ENCODE measurements at regions not wholly inside any gene's neighbourhood (a gene's known extent, or its start where the extent isn't known, plus 50 kb on each side); places are given as distances from the start of the nearest gene placed in this dataset.

DNA sequence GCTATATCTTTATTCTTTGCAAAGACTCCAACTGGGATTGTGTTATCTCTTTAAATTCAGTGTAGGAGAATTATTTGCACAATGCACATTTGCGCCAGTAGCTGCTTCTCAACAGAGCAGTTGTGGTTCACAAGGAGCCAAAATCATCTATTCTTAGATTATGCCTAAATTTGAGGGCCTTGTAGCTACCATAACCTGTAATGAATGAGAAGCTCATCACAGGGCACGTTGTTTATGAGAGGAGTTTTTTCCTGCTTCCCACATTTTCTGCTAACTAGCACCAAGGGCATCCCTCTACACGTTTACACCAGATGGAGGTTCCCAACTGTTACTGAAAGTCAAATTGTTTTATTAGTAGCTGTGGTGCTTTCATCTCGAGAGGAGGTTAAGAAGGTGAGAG is 322.4 kb downstream of the TMEM161B start:
- H3K27ac ChIP-seq (ENCODE audit: insufficient read depth, low read length), result no peak overlapping the region
- no peaks in the 10 kb centered on the region for H3K36me3 ChIP-seq (ENCODE audit: control insufficient read depth, insufficient read depth, low read length)
- no peak overlapping the region for H3K4me2 ChIP-seq (ENCODE audit: extremely low read depth, insufficient read depth, low read length)
- no peak overlapping the region for H3K9ac ChIP-seq (ENCODE audit: insufficient read depth, low read length)
- TF ChIP-seq, protein P1, sequence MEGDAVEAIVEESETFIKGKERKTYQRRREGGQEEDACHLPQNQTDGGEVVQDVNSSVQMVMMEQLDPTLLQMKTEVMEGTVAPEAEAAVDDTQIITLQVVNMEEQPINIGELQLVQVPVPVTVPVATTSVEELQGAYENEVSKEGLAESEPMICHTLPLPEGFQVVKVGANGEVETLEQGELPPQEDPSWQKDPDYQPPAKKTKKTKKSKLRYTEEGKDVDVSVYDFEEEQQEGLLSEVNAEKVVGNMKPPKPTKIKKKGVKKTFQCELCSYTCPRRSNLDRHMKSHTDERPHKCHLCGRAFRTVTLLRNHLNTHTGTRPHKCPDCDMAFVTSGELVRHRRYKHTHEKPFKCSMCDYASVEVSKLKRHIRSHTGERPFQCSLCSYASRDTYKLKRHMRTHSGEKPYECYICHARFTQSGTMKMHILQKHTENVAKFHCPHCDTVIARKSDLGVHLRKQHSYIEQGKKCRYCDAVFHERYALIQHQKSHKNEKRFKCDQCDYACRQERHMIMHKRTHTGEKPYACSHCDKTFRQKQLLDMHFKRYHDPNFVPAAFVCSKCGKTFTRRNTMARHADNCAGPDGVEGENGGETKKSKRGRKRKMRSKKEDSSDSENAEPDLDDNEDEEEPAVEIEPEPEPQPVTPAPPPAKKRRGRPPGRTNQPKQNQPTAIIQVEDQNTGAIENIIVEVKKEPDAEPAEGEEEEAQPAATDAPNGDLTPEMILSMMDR (conservative IDR thresholded peaks at IDR 0.05 in 1 of 2, IDR thresholded peaks at IDR 0.05 in 1 of 2; ENCODE audit: low read depth in 1 of 2, low read length in 2 of 2), result no peak
- no peak for TF ChIP-seq EZH2 (IDR thresholded peaks at IDR 0.05; ENCODE audit: low read length, missing control alignments)
- no peak for DNase-seq (ENCODE audit: low read depth in 2 of 2)
- H3K79me2 ChIP-seq (ENCODE audit: control insufficient read depth, insufficient read depth, low read length), result no peaks in the 10 kb centered on the region
- H3K4me1 ChIP-seq (ENCODE audit: control insufficient read depth, extremely low read depth, insufficient read depth, low read length), result no peaks in the 10 kb centered on the region
- no peaks in the 10 kb centered on the region for H4K20me1 ChIP-seq (ENCODE audit: control insufficient read depth, extremely low read depth, insufficient read depth, low read length)
- H3K27me3 ChIP-seq (ENCODE audit: control insufficient read depth, insufficient read depth, low read length), result no peaks in the 10 kb centered on the region
- no peak overlapping the region for H3K4me3 ChIP-seq (replicated peaks in 1 of 4; ENCODE audit: control extremely low read depth in 1 of 4, insufficient read depth in 1 of 4, low read depth in 3 of 4, low read length in 4 of 4)
- H3K9me3 ChIP-seq (ENCODE audit: control insufficient read depth, insufficient read depth, low read depth, low read length), result no peaks in the 10 kb centered on the region
- H2AFZ ChIP-seq (ENCODE audit: low read length), result no peak overlapping the region

DNA sequence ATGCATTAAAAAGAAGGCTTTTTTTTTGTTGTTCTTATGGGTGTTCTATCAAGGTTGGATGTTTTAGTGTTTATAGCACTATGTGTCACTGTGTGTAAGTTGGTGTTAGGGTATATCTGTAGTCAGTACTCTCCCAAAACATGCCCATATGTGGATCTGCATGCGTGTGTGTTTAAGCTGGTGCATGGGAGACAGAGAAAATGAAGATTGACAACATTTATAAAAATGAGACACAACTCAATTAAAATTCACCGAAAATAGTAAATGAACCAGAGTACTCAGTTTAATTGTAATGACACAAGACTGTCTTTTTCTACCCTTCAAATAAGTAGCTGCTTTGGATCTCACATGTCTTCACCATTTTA is 323.4 kb downstream of the TMEM161B start:
- no peaks in the 10 kb centered on the region for H3K4me1 ChIP-seq (ENCODE audit: control insufficient read depth, extremely low read depth, insufficient read depth, low read length)
- H2AFZ ChIP-seq (ENCODE audit: low read length), result no peak overlapping the region
- DNase-seq (ENCODE audit: low read depth in 2 of 2), result no peak
- no peaks in the 10 kb centered on the region for H3K9me3 ChIP-seq (ENCODE audit: control insufficient read depth, insufficient read depth, low read depth, low read length)
- no peaks in the 10 kb centered on the region for H3K27me3 ChIP-seq (ENCODE audit: control insufficient read depth, insufficient read depth, low read length)
- H3K27ac ChIP-seq (ENCODE audit: insufficient read depth, low read length), result no peak overlapping the region
- no peaks in the 10 kb centered on the region for H3K79me2 ChIP-seq (ENCODE audit: control insufficient read depth, insufficient read depth, low read length)
- no peaks in the 10 kb centered on the region for H3K36me3 ChIP-seq (ENCODE audit: control insufficient read depth, insufficient read depth, low read length)
- H3K4me3 ChIP-seq (replicated peaks in 1 of 4; ENCODE audit: control extremely low read depth in 1 of 4, insufficient read depth in 1 of 4, low read depth in 3 of 4, low read length in 4 of 4), result no peak overlapping the region
- H3K4me2 ChIP-seq (ENCODE audit: extremely low read depth, insufficient read depth, low read length), result no peak overlapping the region
- no peak for TF ChIP-seq EZH2 (IDR thresholded peaks at IDR 0.05; ENCODE audit: low read length, missing control alignments)
- TF ChIP-seq, protein P1 (conservative IDR thresholded peaks at IDR 0.05 in 1 of 2, IDR thresholded peaks at IDR 0.05 in 1 of 2; ENCODE audit: low read depth in 1 of 2, low read length in 2 of 2), result no peak
- H4K20me1 ChIP-seq (ENCODE audit: control insufficient read depth, extremely low read depth, insufficient read depth, low read length), result no peaks in the 10 kb centered on the region
- no peak overlapping the region for H3K9ac ChIP-seq (ENCODE audit: insufficient read depth, low read length)

DNA sequence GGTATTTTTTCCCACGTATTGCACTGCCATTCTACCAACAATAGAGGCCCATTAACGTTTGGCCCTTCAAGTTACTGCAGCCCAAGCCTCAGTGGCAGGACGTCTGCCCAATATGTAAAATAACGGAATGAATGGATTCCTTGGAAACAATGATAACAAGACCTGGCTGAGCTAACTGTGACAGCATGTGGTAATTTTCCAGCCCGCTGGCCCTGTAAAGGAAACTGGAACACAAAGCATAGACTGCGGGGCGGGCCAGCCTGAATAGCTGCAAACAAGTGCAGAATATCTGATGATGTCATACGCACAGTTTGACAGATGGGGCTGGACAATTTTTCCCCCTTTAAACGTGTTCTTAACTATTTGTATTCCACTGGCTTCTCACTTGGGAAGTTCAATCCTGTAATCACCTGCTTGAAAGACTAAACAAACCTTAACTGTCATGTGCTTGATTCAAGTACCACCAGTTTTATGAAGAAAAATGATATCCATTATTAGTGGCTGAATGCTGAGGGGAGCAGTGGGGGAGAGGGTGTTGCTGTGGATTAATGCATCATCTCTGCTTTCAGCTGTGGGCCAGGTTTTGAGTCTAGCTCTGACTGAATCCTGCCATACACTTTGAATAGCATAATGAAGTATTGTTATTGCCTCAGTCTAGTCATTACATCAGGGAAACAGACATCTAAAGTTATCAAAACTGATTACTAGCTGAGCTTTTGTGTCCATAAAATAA is 323.9 kb downstream of the TMEM161B start:
- no peaks in the 10 kb centered on the region for H3K4me1 ChIP-seq (ENCODE audit: control insufficient read depth, extremely low read depth, insufficient read depth, low read length)

More for the DNA sequence above, 323.9 kb downstream of the TMEM161B start:
- Histone ChIP-seq H3K4me2 (ENCODE audit: extremely low read depth, insufficient read depth, low read length) (no peak overlapping the region), H3K27ac (ENCODE audit: insufficient read depth, low read length) (no peak overlapping the region), H4K20me1 (ENCODE audit: control insufficient read depth, extremely low read depth, insufficient read depth, low read length) (no peaks in the 10 kb centered on the region), H3K79me2 (ENCODE audit: control insufficient read depth, insufficient read depth, low read length) (no peaks in the 10 kb centered on the region), H3K4me3 (replicated peaks in 1 of 4; ENCODE audit: control extremely low read depth in 1 of 4, insufficient read depth in 1 of 4, low read depth in 3 of 4, low read length in 4 of 4) (no peak overlapping the region), H3K27me3 (ENCODE audit: control insufficient read depth, insufficient read depth, low read length) (no peaks in the 10 kb centered on the region), H3K9ac (ENCODE audit: insufficient read depth, low read length) (no peak overlapping the region), H2AFZ (ENCODE audit: low read length) (no peak overlapping the region), H3K9me3 (ENCODE audit: control insufficient read depth, insufficient read depth, low read depth, low read length) (no peaks in the 10 kb centered on the region), H3K36me3 (ENCODE audit: control insufficient read depth, insufficient read depth, low read length) (no peaks in the 10 kb centered on the region)
- peak in 1 of 2 donors; percentile 74 for DNase-seq (ENCODE audit: low read depth in 2 of 2)
- TF ChIP-seq, protein P1 (conservative IDR thresholded peaks at IDR 0.05 in 1 of 2, IDR thresholded peaks at IDR 0.05 in 1 of 2; ENCODE audit: low read depth in 1 of 2, low read length in 2 of 2), result no peak
- TF ChIP-seq EZH2 (IDR thresholded peaks at IDR 0.05; ENCODE audit: low read length, missing control alignments), result no peak
